HEK293T (cell line): ENCODE measurements at regions not wholly inside any gene's neighbourhood (a gene's known extent, or its start where the extent isn't known, plus 50 kb on each side); places are given as distances from the start of the nearest gene placed in this dataset.

Experiments
- FOXM1 ChIP-seq: fragments of 450-650 bp; IDR thresholded peaks from 2 replicates; pipeline ENCODE4 v1.6.1; 2017; ENCODE audit warnings: mild to moderate bottlenecking, borderline replicate concordance
- LEF1 ChIP-seq: fragments of 450-650 bp; IDR thresholded peaks from 2 replicates; pipeline ENCODE4 v1.6.1; 2017; ENCODE audit warnings: mild to moderate bottlenecking, borderline replicate concordance
- NFRKB ChIP-seq: fragments of 450-650 bp; IDR thresholded peaks from 2 replicates; pipeline ENCODE4 v1.6.1; 2016; ENCODE audit warnings: mild to moderate bottlenecking, moderate library complexity
- SP1 ChIP-seq: fragments of 450-650 bp; IDR thresholded peaks from 2 replicates; pipeline ENCODE4 v1.6.1; 2017
- ZNF384 ChIP-seq: fragments of 450-650 bp; IDR thresholded peaks from 2 replicates; pipeline ENCODE4 v1.6.1; 2016

- TF ChIP-seq LEF1 (no peak), NFRKB (no peak), SP1 (no peak), ZNF384 (no peak), FOXM1 (no peak)
These were observed 421.6 kb upstream of the KLF12 start for GRCh38 chr13:74555651-74556420.
